Activated naive CD4-positive, alpha-beta T cell treated with anti-CD3 and anti-CD28 coated beads, Interleukin-2, amount 10 ng/mL, durations not matched to agents 7 days and 5 days (primary cell): ENCODE measurements at regions not wholly inside any gene's neighbourhood (a gene's known extent, or its start where the extent isn't known, plus 50 kb on each side); places are given as distances from the start of the nearest gene placed in this dataset.

ENCODE experiments used
- CTCF ChIA-PET: fragments of 350-600 bp; sonication (Branson Sonifier 250); formaldehyde crosslinking; loops from one replicate; lab custom pipeline; 2021; ENCODE audit warnings: antibody characterized with exemption; lab: Charles Lee
- DNase-seq: peaks from one replicate; pipeline ENCODE4 v3.0.0-alpha.2; 2020
- H3K27ac Mint-ChIP-seq: one replicate; pipeline ENCODE4 v1.8.0; 2021; ENCODE audit warnings: mild to moderate bottlenecking, moderate library complexity, mixed read lengths
- H3K27me3 Mint-ChIP-seq: one replicate; pipeline ENCODE4 v1.8.0; 2021; ENCODE audit warnings: mild to moderate bottlenecking, mixed read lengths
- H3K36me3 Mint-ChIP-seq: one replicate; pipeline ENCODE4 v1.8.0; 2021; ENCODE audit warnings: mixed read lengths
- H3K4me1 Mint-ChIP-seq: one replicate; pipeline ENCODE4 v1.8.0; 2021; ENCODE audit warnings: mixed read lengths
- H3K4me3 Mint-ChIP-seq: one replicate; pipeline ENCODE4 v1.8.0; 2021; ENCODE audit warnings: mild to moderate bottlenecking, moderate library complexity, mixed read lengths
- H3K9me3 Mint-ChIP-seq: one replicate; pipeline ENCODE4 v1.8.0; 2021; ENCODE audit warnings: mixed read lengths

DNA sequence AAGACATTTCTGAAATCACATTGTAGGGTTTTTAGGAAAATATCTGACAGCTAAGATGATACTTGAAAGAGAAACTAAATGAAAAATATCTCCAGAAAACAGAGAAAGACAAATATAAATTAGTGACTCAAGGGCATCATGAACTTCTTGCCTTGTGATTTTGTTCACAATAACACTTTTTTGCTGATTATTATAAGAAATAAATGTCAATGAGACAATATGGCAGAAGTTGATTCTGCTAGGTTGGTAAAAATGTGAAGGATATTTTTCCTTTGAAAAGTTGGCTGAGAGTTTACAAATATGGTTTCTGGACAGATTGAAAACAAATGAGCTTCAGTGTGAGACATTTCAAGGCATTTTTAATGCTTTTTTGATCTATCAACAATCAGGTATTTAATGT, 1631.2 kb upstream of the ACVR2A start:
- H3K36me3 Mint-ChIP-seq: no peaks in the 10 kb centered on the region
- H3K9me3 Mint-ChIP-seq: peaks cover 7% of the 10 kb centered on the region
- no peaks in the 10 kb centered on the region for H3K27me3 Mint-ChIP-seq

DNA sequence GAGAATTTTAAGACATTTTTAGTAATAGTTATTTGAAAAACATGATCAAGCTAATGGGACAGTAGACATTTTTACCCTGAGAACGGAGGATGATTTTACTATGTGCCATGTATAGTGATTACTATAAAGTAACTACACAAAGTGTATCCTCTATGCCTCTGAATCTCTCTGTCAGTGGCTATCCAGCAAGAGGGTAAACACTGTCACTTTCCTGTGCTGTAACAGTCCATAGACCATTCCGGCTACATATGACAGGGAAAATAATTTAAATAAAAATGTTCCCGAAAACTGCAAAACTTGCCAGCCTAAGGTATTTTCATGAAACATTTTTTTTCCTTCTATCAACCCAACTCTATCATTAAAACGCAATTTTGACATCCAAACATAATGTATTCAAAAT, 1632.2 kb upstream of the ACVR2A start:
- H3K36me3 Mint-ChIP-seq: no peaks in the 10 kb centered on the region
- H3K27ac Mint-ChIP-seq: no peak overlapping the region
- H3K9me3 Mint-ChIP-seq: peaks cover 7% of the 10 kb centered on the region
- H3K4me1 Mint-ChIP-seq: no peaks in the 10 kb centered on the region
- H3K4me3 Mint-ChIP-seq: no peak overlapping the region
- CTCF ChIA-PET: no interaction called here
- no peak for DNase-seq
- H3K27me3 Mint-ChIP-seq: no peaks in the 10 kb centered on the region

More for the DNA sequence above, 1631.2 kb upstream of the ACVR2A start:
- no peak for DNase-seq
- CTCF ChIA-PET: no interaction called here
- Mint-ChIP-seq H3K4me1 (no peaks in the 10 kb centered on the region), H3K4me3 (no peak overlapping the region), H3K27ac (no peak overlapping the region)

DNA sequence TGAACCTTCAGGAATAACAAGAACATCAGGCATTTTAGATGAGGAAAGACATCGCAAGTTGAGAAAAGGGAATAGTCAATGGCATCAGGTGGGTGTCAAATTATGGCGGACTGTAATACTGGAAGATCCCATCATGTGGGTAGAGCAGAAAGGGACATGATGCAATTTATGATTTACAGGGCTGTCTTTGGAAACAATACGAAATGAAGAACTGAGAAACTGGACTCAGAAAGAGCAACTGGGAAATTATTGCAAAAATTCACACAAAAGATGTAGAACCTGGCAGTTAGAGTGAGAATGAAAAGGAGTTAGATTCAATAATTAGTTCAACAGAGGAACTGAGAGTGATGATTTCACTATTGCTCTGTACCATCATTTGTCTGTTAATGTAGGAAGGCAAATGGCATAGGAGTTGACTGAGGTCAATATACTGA, 1635.0 kb upstream of the ACVR2A start:
- Mint-ChIP-seq H3K4me3 (no peak overlapping the region), H3K36me3 (no peaks in the 10 kb centered on the region), H3K4me1 (no peaks in the 10 kb centered on the region), H3K27ac (no peak overlapping the region), H3K27me3 (no peaks in the 10 kb centered on the region), H3K9me3 (peaks cover 5% of the 10 kb centered on the region)
- CTCF ChIA-PET: no interaction called here
- no peak for DNase-seq

DNA sequence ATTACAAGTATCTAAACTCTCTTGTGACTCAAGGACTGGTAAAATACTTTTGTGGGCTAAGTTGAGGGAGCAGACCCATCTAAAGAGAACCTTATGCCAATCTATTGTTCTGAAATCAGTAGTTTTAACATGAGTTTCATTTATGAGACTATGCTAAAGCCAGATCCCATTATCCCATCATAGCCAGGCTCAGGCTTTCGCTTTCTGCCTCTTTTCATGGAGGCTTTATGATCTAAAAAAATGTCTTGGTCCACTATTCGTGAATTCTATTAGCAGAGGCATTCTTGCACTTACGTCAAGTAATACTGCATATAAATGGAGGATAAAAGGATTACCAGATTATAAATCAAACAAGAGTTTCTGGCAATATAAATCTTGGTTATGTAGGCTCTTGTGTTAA, 1636.9 kb upstream of the ACVR2A start:
- no peaks in the 10 kb centered on the region for H3K4me1 Mint-ChIP-seq
- CTCF ChIA-PET: no interaction called here
- DNase-seq: no peak
- no peak overlapping the region for H3K4me3 Mint-ChIP-seq
- no peak overlapping the region for H3K27ac Mint-ChIP-seq
- peaks cover 5% of the 10 kb centered on the region for H3K9me3 Mint-ChIP-seq
- H3K36me3 Mint-ChIP-seq: no peaks in the 10 kb centered on the region
- H3K27me3 Mint-ChIP-seq: no peaks in the 10 kb centered on the region

GRCh38 chr2:146207417-146207816, 1637.4 kb upstream of the ACVR2A start:
- H3K36me3 Mint-ChIP-seq: no peaks in the 10 kb centered on the region
- no peak overlapping the region for H3K27ac Mint-ChIP-seq
- no peaks in the 10 kb centered on the region for H3K27me3 Mint-ChIP-seq
- peaks cover 5% of the 10 kb centered on the region for H3K9me3 Mint-ChIP-seq
- H3K4me1 Mint-ChIP-seq: no peaks in the 10 kb centered on the region
- no peak for DNase-seq
- CTCF ChIA-PET: no interaction called here
- H3K4me3 Mint-ChIP-seq: no peak overlapping the region

GRCh38 chr2:146203064-146203624, 1641.7 kb upstream of the ACVR2A start:
- no peak for DNase-seq
- Mint-ChIP-seq H3K9me3 (peaks cover 4% of the 10 kb centered on the region), H3K4me3 (no peak overlapping the region), H3K36me3 (no peaks in the 10 kb centered on the region), H3K27me3 (no peaks in the 10 kb centered on the region), H3K27ac (no peak overlapping the region), H3K4me1 (no peaks in the 10 kb centered on the region)
- CTCF ChIA-PET: no interaction called here

DNA sequence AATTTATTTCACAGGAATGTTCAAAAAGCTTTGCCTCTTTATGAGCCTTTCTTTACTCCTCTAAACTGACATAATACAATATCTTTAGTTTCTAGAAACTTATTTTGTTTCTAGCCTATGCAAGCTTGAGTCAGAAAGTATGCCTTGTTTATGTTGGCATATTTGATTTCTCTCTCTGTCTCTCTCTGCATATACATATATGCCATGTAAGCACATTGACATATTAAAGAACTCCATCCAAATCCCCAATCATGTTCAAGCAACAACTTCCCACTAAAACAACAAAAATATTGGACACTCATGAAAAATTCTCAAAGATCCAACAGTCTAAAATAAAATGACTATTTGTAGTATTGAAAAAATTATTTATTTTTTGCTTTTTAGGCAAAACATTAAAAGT, 1651.2 kb upstream of the ACVR2A start:
- Mint-ChIP-seq H3K36me3 (no peaks in the 10 kb centered on the region), H3K9me3 (peaks cover 10% of the 10 kb centered on the region), H3K4me3 (no peak overlapping the region), H3K27ac (no peak overlapping the region), H3K27me3 (no peaks in the 10 kb centered on the region), H3K4me1 (no peaks in the 10 kb centered on the region)
- CTCF ChIA-PET: no interaction called here
- DNase-seq: no peak

GRCh38 chr2:146189541-146189940, 1655.3 kb upstream of the ACVR2A start:
- DNase-seq: no peak
- Mint-ChIP-seq H3K36me3 (no peaks in the 10 kb centered on the region), H3K4me1 (no peaks in the 10 kb centered on the region), H3K9me3 (peaks cover 3% of the 10 kb centered on the region), H3K27me3 (no peaks in the 10 kb centered on the region), H3K27ac (no peak overlapping the region), H3K4me3 (no peak overlapping the region)
- CTCF ChIA-PET: no interaction called here

DNA sequence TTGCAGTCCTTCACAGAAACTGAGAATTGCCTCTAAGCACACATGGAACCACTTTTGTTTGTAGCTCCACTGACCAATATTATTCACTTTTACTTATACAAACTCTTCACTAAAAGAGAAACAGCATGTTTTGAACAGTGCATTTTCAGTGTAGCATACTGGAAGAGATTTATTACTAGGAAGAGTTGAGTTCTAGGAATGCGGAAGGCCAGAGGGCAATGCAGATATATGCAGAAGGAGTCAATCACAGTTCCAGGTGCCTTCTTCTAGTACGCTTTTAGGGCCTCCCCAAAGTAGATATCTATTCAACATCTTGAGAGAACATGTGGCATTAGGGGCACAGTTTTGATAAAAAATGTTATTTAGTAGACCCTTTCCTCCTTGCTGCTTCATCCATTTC, 1654.0 kb upstream of the ZEB2 start:
- no peaks in the 10 kb centered on the region for H3K4me1 Mint-ChIP-seq
- CTCF ChIA-PET: no interaction called here

DNA sequence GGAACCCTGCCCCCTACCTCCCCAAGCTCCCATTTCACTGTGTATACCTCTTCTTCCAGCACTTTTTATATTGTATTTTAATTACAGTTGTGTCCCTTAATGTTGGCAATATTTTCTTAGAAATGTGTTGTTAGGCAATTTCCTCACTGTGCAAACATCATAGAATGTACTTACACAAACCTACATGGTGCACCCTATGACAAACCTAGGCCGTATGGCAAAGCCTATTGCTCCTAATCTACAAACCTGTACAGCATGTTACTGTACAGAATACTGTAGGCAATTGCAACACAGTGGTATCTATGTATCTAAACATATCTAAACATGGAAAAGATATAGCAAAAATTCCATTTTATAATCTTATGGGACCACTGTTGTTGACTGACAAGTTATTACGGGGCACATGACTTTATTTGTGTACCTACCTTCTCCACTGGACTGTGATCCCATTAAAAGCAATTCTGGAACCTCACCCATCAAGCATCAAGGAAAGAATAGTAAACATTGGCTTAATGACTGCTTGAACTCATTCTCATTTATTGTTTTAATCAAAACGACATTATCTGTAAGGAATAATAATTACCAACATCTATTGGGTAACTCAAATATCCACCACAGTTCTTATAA, 1641.5 kb upstream of the ZEB2 start:
- no peaks in the 10 kb centered on the region for H3K27me3 Mint-ChIP-seq
- no peak for DNase-seq
- H3K36me3 Mint-ChIP-seq: no peaks in the 10 kb centered on the region
- no peaks in the 10 kb centered on the region for H3K9me3 Mint-ChIP-seq
- H3K4me1 Mint-ChIP-seq: no peaks in the 10 kb centered on the region
- H3K27ac Mint-ChIP-seq: no peak overlapping the region
- CTCF ChIA-PET: no interaction called here
- H3K4me3 Mint-ChIP-seq: no peak overlapping the region

More for the DNA sequence above, 1654.0 kb upstream of the ZEB2 start:
- DNase-seq: no peak
- H3K27me3 Mint-ChIP-seq: no peaks in the 10 kb centered on the region
- no peak overlapping the region for H3K4me3 Mint-ChIP-seq
- no peaks in the 10 kb centered on the region for H3K36me3 Mint-ChIP-seq
- no peak overlapping the region for H3K27ac Mint-ChIP-seq
- H3K9me3 Mint-ChIP-seq: peaks cover 14% of the 10 kb centered on the region

DNA sequence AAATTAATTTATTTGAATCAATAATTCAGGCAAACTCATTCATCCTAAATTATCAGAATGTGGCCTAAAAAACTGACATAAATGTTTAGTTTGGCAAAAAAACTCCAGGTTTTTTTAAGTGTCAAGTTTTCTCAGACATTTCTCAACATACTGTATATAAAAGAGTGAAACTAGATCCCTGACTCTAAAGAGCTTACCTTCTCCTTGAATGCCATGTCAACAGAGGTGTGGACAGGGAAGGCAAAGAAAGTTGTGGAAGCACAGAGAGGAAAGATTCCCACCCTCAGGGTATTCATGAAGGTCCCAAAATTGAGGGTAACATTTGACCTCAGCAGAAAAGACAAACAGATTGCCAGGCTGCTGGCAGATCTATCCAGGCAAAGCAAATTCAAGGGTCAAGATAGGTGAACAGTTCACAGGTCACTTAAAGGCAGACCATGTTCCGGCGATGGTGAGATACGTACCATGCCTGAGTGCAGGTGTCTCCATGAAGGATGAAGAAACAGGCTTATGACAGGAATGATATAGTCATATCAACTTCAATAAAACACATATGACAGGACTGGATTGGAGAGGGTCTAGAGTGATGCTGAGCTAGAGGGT, 1638.3 kb upstream of the ZEB2 start:
- no peaks in the 10 kb centered on the region for H3K27me3 Mint-ChIP-seq
- no peaks in the 10 kb centered on the region for H3K4me1 Mint-ChIP-seq
- no peak overlapping the region for H3K4me3 Mint-ChIP-seq
- DNase-seq: no peak
- CTCF ChIA-PET: no interaction called here
- no peaks in the 10 kb centered on the region for H3K9me3 Mint-ChIP-seq
- no peaks in the 10 kb centered on the region for H3K36me3 Mint-ChIP-seq
- H3K27ac Mint-ChIP-seq: no peak overlapping the region

GRCh38 chr2:146147448-146148012, 1627.6 kb upstream of the ZEB2 start:
- DNase-seq: no peak
- CTCF ChIA-PET: no interaction called here
- H3K36me3 Mint-ChIP-seq: no peaks in the 10 kb centered on the region
- H3K4me3 Mint-ChIP-seq: no peak overlapping the region
- no peaks in the 10 kb centered on the region for H3K4me1 Mint-ChIP-seq
- no peaks in the 10 kb centered on the region for H3K27me3 Mint-ChIP-seq
- no peak overlapping the region for H3K27ac Mint-ChIP-seq
- peaks cover 2% of the 10 kb centered on the region for H3K9me3 Mint-ChIP-seq

GRCh38 chr2:146143971-146144370, 1624.1 kb upstream of the ZEB2 start:
- H3K9me3 Mint-ChIP-seq: peaks cover 2% of the 10 kb centered on the region
- H3K4me3 Mint-ChIP-seq: no peak overlapping the region
- no peaks in the 10 kb centered on the region for H3K4me1 Mint-ChIP-seq
- DNase-seq: no peak
- no peaks in the 10 kb centered on the region for H3K27me3 Mint-ChIP-seq
- CTCF ChIA-PET: no interaction called here
- no peaks in the 10 kb centered on the region for H3K36me3 Mint-ChIP-seq
- no peak overlapping the region for H3K27ac Mint-ChIP-seq

DNA sequence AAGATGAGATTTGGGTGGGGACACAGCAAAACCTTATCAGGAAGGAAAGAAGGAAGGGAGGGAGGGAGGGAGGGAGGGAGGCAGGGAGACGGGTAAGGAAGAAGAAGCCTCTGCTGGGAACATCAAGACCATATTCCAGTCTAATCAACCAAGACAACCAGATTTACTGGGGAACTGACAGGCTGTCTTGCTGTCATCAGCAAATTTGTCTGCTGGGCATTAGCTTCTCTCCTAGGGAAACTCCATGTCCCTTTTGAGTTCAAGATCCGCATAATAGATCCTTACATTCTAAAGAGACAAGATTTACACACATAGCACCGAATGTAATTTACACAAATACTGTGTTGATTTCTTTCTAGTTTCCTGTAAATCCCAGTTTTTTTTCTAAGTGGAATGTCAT, 1618.9 kb upstream of the ZEB2 start:
- no peaks in the 10 kb centered on the region for H3K27me3 Mint-ChIP-seq
- H3K4me1 Mint-ChIP-seq: no peaks in the 10 kb centered on the region
- no peaks in the 10 kb centered on the region for H3K36me3 Mint-ChIP-seq
- DNase-seq: no peak
- no peak overlapping the region for H3K27ac Mint-ChIP-seq
- H3K9me3 Mint-ChIP-seq: peaks cover 4% of the 10 kb centered on the region
- CTCF ChIA-PET: no interaction called here
- no peak overlapping the region for H3K4me3 Mint-ChIP-seq

DNA sequence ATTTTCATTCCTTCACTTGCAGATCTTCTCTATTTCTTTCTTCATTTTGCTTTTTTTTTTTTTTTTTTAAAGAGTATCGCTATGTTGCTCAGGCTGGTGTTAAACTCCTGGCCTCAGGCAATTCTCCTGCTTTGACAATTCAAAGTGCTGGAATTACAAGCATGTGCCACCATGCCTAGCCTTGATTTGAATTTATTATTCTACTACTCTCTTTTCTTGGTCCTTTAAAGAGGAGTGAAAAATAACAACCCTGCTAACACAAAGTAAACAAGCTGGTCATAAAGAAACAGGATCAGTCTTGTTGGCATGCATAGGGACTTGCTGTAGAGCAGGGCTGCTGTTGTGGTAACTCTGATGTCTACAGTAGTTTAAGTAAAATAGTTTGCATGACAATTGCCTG, 1615.3 kb upstream of the ZEB2 start:
- H3K27me3 Mint-ChIP-seq: no peaks in the 10 kb centered on the region
- H3K27ac Mint-ChIP-seq: no peak overlapping the region
- H3K9me3 Mint-ChIP-seq: peaks cover 7% of the 10 kb centered on the region
- no peak overlapping the region for H3K4me3 Mint-ChIP-seq
- H3K36me3 Mint-ChIP-seq: no peaks in the 10 kb centered on the region
- no peak for DNase-seq
- H3K4me1 Mint-ChIP-seq: no peaks in the 10 kb centered on the region
- CTCF ChIA-PET: no interaction called here
